CD1c-positive myeloid dendritic cell (primary cell): ENCODE measurements at regions not wholly inside any gene's neighbourhood (a gene's known extent, or its start where the extent isn't known, plus 50 kb on each side); places are given as distances from the start of the nearest gene placed in this dataset.
"Not testable (repeated sequence)": the region's sequence is repeated elsewhere in the genome, so short reads cannot be mapped to it uniquely, and the experiment has no call there.

ENCODE experiments used
- DNase-seq: peaks from one replicate; pipeline ENCODE4 v3.0.0-alpha.2; 2016; ENCODE audit errors: extremely low spot score

GRCh38 chr1:166605137-166605536 is 234.1 kb upstream of the POGK start:
- no peak for DNase-seq

DNA sequence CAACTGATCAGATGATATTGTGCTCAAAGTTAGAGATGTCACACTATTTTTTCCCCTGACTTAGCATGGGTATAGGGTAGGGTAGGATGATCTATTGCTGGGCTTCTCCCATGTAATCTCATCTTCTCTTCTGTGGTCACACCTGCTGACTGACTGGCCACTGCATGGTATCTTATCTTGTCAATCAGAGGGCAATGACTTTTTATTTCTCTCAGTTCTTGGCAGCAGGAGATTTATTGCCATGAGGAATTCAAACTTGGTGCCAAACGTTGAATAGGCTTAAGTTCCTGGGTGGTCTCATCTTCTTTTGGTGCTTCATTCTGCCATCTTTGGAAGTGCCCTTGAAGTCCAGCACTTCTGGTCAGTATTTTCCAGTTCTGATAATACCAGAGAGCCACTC is 226.4 kb upstream of the POGK start:
- DNase-seq, result no peak

DNA sequence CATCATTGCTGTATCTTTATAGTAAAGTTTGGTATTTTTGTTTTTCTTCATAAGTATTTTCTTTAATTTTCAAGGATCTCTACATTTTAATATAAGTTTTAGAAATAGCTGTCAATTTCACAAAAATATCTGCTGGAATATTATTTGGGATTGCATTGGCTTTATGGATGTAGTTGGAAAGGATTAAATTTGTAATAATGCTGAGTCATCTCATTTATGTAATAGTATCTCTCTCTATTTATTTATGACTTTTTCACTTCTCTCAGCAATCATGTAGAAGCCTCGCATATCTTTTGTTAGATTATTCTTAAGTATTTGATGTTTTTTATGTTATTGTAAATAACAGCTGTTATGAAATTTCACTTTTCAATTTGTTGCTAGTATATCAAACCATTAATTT is 223.1 kb upstream of the POGK start:
- DNase-seq, result no peak

DNA sequence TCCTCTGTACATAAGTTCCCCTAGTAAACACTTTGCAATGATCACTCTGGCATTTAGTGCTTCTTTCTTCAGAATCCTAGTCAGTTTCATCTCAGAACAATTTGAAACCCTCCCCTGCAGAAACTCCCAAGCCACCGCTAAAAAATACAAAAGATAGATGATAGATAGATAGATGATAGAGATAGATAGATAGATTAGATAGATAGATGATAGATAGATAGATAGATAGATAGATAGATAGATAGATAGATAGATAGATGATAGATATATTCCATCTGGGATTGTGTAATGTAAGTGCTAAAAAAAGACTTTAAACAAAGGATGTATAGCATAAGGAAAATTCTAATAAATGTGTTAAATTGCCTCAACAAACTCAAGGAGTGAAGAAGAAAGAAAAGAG is 212.6 kb upstream of the POGK start:
- no peak for DNase-seq

- DNase-seq, result no peak
Observed at GRCh38 chr1:166627558-166627957, 211.7 kb upstream of the POGK start.

DNA sequence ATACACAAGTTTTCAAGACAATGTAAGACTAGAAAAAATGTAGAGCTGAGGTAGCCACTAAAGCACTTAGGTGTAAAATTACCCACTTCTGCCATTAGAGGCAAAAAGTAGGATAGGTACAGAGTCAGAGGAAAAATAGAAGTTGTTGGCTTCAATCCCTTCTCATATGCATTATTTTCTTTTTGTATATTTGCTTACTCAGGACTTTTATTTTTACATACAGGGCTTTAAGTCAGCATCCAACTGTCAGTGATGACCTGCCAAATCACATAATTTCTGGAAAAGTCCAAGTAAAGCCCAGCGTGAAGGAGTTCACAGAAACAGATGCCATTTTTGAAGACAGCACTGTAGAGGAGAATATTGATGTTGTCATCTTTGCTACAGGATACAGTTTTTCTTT is 211.0 kb upstream of the POGK start:
- DNase-seq, result no peak

GRCh38 chr1:166629946-166630345 is 209.3 kb upstream of the POGK start:
- DNase-seq, result no peak

DNA sequence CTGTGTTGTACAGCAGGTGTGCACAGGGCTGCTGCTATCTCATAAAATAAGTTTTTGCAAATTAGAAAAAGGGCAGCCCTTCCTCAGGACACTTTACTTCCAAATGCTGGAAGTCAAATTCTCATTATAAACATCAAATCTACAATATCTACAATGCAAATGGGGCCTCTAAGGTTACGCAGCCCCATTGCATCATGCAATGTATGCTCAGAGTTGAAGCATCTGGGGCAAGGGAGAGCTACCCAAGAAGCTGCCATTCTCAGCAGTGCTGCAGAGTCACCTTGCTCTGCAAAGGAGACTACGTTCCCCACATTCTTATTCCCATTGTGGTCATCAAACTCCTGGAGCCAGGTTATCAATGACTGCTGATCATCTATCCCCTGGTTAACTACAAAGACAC is 208.9 kb upstream of the POGK start:
- DNase-seq, result no peak

DNA sequence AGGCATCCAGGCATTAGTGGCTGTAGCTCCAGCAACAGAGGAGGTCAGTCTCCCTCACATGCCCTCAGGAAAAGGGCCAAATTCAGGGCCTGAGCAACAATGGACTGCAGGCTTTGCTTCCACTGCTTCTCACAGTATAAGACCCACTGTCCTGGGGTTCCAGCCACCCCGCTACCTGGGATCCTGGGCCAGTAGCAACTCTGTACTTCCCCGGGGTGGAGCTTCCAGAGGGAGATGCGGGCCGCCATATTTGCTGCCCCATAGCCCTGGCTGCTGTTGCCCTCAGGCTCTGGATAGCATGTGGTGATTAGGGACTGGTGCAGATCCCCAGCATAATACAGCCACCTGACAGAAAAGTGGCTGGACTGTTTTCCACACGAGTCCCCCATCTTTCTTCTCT is 201.1 kb upstream of the POGK start:
- no peak for DNase-seq

GRCh38 chr1:166657228-166657627 is 182.0 kb upstream of the POGK start:
- DNase-seq, result not testable (repeated sequence)

GRCh38 chr1:166666790-166667189 is 172.5 kb upstream of the POGK start:
- not testable (repeated sequence) for DNase-seq

- DNase-seq, result not testable (repeated sequence)
Observed at GRCh38 chr1:166667600-166667999, 171.7 kb upstream of the POGK start.

DNA sequence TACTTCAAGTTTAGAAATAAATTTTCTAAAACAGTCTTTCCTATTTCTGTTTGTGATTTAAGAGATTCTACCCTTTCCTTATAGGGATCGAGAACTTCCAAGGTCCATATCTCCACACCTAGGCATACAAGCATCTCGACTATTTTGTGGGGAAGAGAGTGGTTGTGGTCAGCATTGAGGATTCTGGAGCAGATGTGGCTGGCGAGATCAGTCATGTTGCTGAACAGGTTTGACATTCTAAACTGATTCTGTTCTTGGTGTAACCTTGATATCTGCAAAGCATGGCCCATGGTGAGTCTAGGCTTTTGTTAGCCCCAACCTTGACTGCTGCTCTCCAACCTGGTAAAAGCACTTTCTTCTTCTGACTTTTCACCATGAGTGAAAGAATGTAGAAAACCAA is 167.6 kb upstream of the POGK start:
- no peak for DNase-seq

- no peak for DNase-seq
Observed at GRCh38 chr1:166673722-166674121, 165.6 kb upstream of the POGK start.

GRCh38 chr1:166675213-166675612 is 164.1 kb upstream of the POGK start:
- DNase-seq, result no peak

DNA sequence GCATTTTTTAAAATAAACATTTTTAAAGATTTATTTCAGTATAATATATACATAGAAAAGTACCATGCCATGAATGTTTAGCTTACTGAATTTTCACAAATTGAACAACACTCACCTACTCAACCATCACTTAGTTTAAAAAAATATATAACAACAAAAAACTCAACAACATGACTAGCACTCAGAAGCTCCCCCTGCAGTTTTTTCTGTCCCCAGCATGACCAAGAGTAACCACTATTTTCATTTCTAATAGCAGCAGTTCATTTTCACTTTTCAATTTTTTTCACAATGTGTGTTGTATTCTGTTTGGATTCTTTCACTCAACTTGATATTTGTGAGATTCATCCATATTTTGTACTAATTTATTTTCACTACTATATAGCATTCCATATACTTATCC is 162.3 kb upstream of the POGK start:
- no peak for DNase-seq

- DNase-seq, result no peak
Observed at GRCh38 chr1:166679369-166679768, 159.9 kb upstream of the POGK start.

DNA sequence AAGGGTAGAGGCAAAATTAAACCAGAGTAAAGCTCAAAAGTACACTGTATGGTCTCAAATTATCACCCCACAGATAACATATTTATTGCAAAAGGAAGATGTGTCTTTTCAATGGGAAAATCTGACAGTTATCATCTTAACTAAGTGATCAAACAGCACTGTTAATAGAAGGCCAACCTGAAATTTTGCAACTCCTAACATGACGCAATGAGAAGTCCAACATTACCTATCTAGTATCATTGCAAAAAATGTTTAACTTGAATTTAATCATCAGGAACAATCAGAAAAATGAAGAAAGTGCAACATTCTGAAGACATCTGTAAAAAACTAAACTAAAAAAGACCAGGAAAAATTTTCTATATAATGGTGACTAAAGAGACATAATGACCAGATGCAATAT is 156.7 kb upstream of the POGK start:
- DNase-seq, result no peak

GRCh38 chr1:166684669-166685068 is 154.6 kb upstream of the POGK start:
- DNase-seq, result not testable (repeated sequence)

GRCh38 chr1:166685200-166685599 is 154.1 kb upstream of the POGK start:
- no peak for DNase-seq

DNA sequence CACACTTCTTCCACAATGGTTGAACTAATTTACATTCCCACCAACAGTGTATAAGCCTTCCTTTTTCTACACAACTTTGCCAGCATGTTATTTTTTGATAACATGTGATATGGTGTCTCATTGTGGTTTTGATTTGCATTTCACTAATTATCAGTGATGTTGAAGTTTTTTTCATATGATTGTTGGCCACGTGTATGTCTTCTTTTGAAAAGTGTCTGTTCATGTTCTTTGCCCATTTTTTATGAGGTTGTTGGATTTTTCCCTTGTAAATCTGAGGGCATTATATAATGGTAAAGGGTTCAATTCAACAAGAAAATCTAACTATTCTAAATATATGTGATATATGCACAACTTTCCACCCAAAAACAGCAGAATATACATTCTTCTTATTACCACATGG is 153.4 kb upstream of the POGK start:
- not testable (repeated sequence) for DNase-seq

- DNase-seq, result not testable (repeated sequence)
Observed at GRCh38 chr1:166690596-166690995, 148.7 kb upstream of the POGK start.

DNA sequence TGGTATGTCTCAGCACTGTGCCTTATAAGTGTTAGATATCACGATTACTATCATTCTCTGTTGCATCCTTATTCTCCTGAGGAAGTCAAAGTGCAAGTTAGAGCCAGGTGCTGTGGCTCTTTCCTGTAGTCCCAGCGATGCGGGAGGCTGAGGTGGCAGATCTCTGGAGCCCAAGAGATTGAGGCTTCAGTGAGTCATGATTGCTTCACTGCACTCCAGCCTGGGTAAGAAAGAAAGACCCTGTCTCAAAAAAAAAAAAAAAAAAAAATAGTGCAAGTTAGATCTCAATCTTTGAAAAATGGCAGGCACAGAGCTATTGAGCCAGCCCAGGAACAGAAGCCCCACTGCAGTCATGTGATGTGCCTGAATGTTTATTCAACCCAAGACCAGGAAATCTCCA is 147.8 kb upstream of the POGK start:
- no peak for DNase-seq

GRCh38 chr1:166692346-166692745 is 146.9 kb upstream of the POGK start:
- no peak for DNase-seq

GRCh38 chr1:166693158-166693557 is 146.1 kb upstream of the POGK start:
- no peak for DNase-seq
